A673 (cell line): ENCODE measurements at regions not wholly inside any gene's neighbourhood (a gene's known extent, or its start where the extent isn't known, plus 50 kb on each side); places are given as distances from the start of the nearest gene placed in this dataset.

Source experiments
- BruUV-seq: library from RNA; stranded (reverse); fragments of 400-500 nt; replicated peaks from 2 replicates; lab custom pipeline; 2021; lab: Mats Ljungman, UMichigan
- CTCF ChIA-PET: fragments of 300-600 bp; sonication (Branson Sonifier 250); formaldehyde crosslinking; loops from one replicate; lab custom pipeline; 2022; ENCODE audit warnings: antibody characterized with exemption; lab: Charles Lee
- POLR2A ChIA-PET: fragments of 300-600 bp; sonication (Branson Sonifier 250); formaldehyde crosslinking; loops from one replicate; lab custom pipeline; 2022; ENCODE audit warnings: antibody characterized with exemption; ENCODE audit not compliant: low non-redundant PET; lab: Charles Lee
- DNase-seq: peaks from one replicate; pipeline ENCODE4 v3.0.0-alpha.2; 2015; ENCODE audit warnings: low spot score
- H3K27ac ChIP-seq: fragments of 200-600 bp; sonication (generic); 2 replicates; pipeline ENCODE4 v1.5.1; 2016; ENCODE audit warnings: mixed run types, low read depth, mild to moderate bottlenecking, mixed read lengths, antibody characterized with exemption, low read length; ENCODE audit not compliant: poor library complexity, severe bottlenecking
- H3K27me3 ChIP-seq: fragments of 200-600 bp; sonication (generic); replicated peaks from 2 replicates; pipeline ENCODE4 v1.6.1; 2017; ENCODE audit warnings: mixed run types, low read depth, mild to moderate bottlenecking, mixed read lengths, antibody characterized with exemption, low read length; ENCODE audit not compliant: insufficient read depth, poor library complexity
- H3K36me3 ChIP-seq: fragments of 200-600 bp; sonication (generic); 2 replicates; pipeline ENCODE4 v1.6.1; 2016; ENCODE audit warnings: mixed run types, mild to moderate bottlenecking, mixed read lengths, antibody characterized with exemption, low read length; ENCODE audit not compliant: insufficient read depth, poor library complexity, severe bottlenecking
- H3K4me1 ChIP-seq: fragments of 200-600 bp; sonication (generic); 2 replicates; pipeline ENCODE4 v1.6.1; 2017; ENCODE audit warnings: mixed run types, mild to moderate bottlenecking, mixed read lengths, antibody characterized with exemption, low read length; ENCODE audit not compliant: insufficient read depth, poor library complexity, severe bottlenecking
- H3K4me3 ChIP-seq: fragments of 200-600 bp; sonication (generic); 2 replicates; pipeline ENCODE4 v1.5.1; 2016; ENCODE audit warnings: low read depth, mixed run types, mild to moderate bottlenecking, mixed read lengths, low read length; ENCODE audit not compliant: poor library complexity, severe bottlenecking
- H3K9me3 ChIP-seq: fragments of 200-600 bp; sonication (generic); 2 replicates; pipeline ENCODE4 v1.6.1; 2016; ENCODE audit warnings: mixed run types, low read depth, mild to moderate bottlenecking, mixed read lengths, antibody characterized with exemption, low read length; ENCODE audit not compliant: poor library complexity, severe bottlenecking
- CTCF ChIP-seq: fragments of 300-800, 200-600 bp; sonication (generic); conservative IDR thresholded peaks from 2 replicates; pipeline ENCODE4 v1.5.1; 2017; ENCODE audit warnings: low read depth, mild to moderate bottlenecking, antibody characterized with exemption, low read length, moderate library complexity, mixed read lengths
- EZH2 ChIP-seq: fragments of 200-600 bp; sonication (generic); IDR thresholded peaks from 2 replicates; pipeline ENCODE4 v1.6.1; 2017; ENCODE audit warnings: borderline replicate concordance, low read depth, mild to moderate bottlenecking, mixed read lengths, antibody characterized with exemption, low read length; ENCODE audit not compliant: poor library complexity, severe bottlenecking
- intact Hi-C: fragments of 100-400 bp; cut with micrococcal nuclease; formaldehyde crosslinking; loops from one replicate; pipeline ENCODE4 v1.10.0; 2022; ENCODE audit not compliant: unreplicated experiment

- no TSS peak for BruUV-seq
- no peak for DNase-seq
- TF ChIP-seq EZH2 (no peak), CTCF (no peak)
- ChIA-PET POLR2A (no interaction called here), CTCF (no interaction called here)
- H3K36me3 ChIP-seq: no peaks in the 10 kb centered on the region
- H3K4me3 ChIP-seq: no peak overlapping the region
- no peaks in the 10 kb centered on the region for H3K4me1 ChIP-seq
- H3K27ac ChIP-seq: no peak overlapping the region
- intact Hi-C loops: no loop called here
- H3K27me3 ChIP-seq: no peaks in the 10 kb centered on the region
- H3K9me3 ChIP-seq: no peaks in the 10 kb centered on the region
Measured at GRCh38 chr10:128498746-128499145, 372.5 kb upstream of the MKI67 start.

GRCh38 chr10:128499486-128499885 is 373.3 kb upstream of the MKI67 start:
- BruUV-seq: no TSS peak

GRCh38 chr10:128499956-128500355 is 373.7 kb upstream of the MKI67 start:
- POLR2A ChIA-PET: no interaction called here
- intact Hi-C loops: no loop called here
- no peak for DNase-seq

More at GRCh38 chr10:128499486-128499885, 373.3 kb upstream of the MKI67 start:
- Histone ChIP-seq H3K4me3 (no peak overlapping the region), H3K27me3 (peaks cover 1% of the 10 kb centered on the region), H3K4me1 (no peaks in the 10 kb centered on the region), H3K36me3 (no peaks in the 10 kb centered on the region), H3K9me3 (no peaks in the 10 kb centered on the region), H3K27ac (no peak overlapping the region)
- ChIA-PET CTCF (no interaction called here), POLR2A (no interaction called here)
- no peak for DNase-seq
- intact Hi-C loops: no loop called here
- no peak for TF ChIP-seq EZH2
- no peak for TF ChIP-seq CTCF

More at GRCh38 chr10:128499956-128500355, 373.7 kb upstream of the MKI67 start:
- no peaks in the 10 kb centered on the region for H3K36me3 ChIP-seq
- BruUV-seq: no TSS peak
- no peaks in the 10 kb centered on the region for H3K4me1 ChIP-seq
- H3K4me3 ChIP-seq: no peak overlapping the region
- TF ChIP-seq EZH2: no peak
- TF ChIP-seq CTCF: no peak
- H3K9me3 ChIP-seq: no peaks in the 10 kb centered on the region
- CTCF ChIA-PET: no interaction called here
- no peak overlapping the region for H3K27ac ChIP-seq
- peaks cover 5% of the 10 kb centered on the region for H3K27me3 ChIP-seq
